ENCODE measurements at regions not wholly inside any gene's neighbourhood (a gene's known extent, or its start where the extent isn't known, plus 50 kb on each side); places are given as distances from the start of the nearest gene placed in this dataset.
A peak's percentile ranks its signal among the peaks of the same experiment; 100 is the strongest.
"Not testable (repeated sequence)": the region's sequence is repeated elsewhere in the genome, so short reads cannot be mapped to it uniquely, and the experiment has no call there.

GRCh38 chr4:82301390-82301789 lies 72.4 kb downstream of the HNRNPD start:
- H3K27me3 ChIP-seq (ENCODE audit: low read depth); H3K4me3 ChIP-seq; H3K36me3 ChIP-seq; intact Hi-C loops (cut with micrococcal nuclease); DNase-seq; H3K4me1 ChIP-seq; H3K27ac ChIP-seq (replicated peaks): not testable (repeated sequence)
- H3K9me3 ChIP-seq (replicated peaks) = peaks cover 10% of the 10 kb centered on the region

- intact Hi-C loops (cut with micrococcal nuclease) = no loop called here
- Histone ChIP-seq H3K36me3 (no peaks in the 10 kb centered on the region), H3K4me3 (no peak overlapping the region), H3K9me3 (replicated peaks) (no peaks in the 10 kb centered on the region), H3K4me1 (no peaks in the 10 kb centered on the region), H3K27ac (replicated peaks) (no peak overlapping the region), H3K27me3 (ENCODE audit: low read depth) (no peaks in the 10 kb centered on the region)
- no peak for TF ChIP-seq CTCF (IDR thresholded peaks at IDR 0.05; ENCODE audit: borderline replicate concordance)
- no peak for DNase-seq
These were observed 80.5 kb downstream of the HNRNPD start for GRCh38 chr4:82293304-82293703.

- Histone ChIP-seq H3K27me3 (ENCODE audit: low read depth) (no peaks in the 10 kb centered on the region), H3K36me3 (no peaks in the 10 kb centered on the region), H3K9me3 (replicated peaks) (no peaks in the 10 kb centered on the region), H3K27ac (replicated peaks) (no peak overlapping the region), H3K4me1 (peaks cover 12% of the 10 kb centered on the region), H3K4me3 (no peak overlapping the region)
- no peak for TF ChIP-seq CTCF (IDR thresholded peaks at IDR 0.05; ENCODE audit: borderline replicate concordance)
- intact Hi-C loops (cut with micrococcal nuclease) = no loop called here
- no peak for DNase-seq
These were observed 86.1 kb downstream of the HNRNPD start for GRCh38 chr4:82287720-82288119.

GRCh38 chr4:82284858-82285805 lies 88.7 kb downstream of the HNRNPD start:
- no peaks in the 10 kb centered on the region for H3K9me3 ChIP-seq (replicated peaks)
- peak; percentile 94 for TF ChIP-seq CTCF (IDR thresholded peaks at IDR 0.05; ENCODE audit: borderline replicate concordance)
- no peaks in the 10 kb centered on the region for H3K36me3 ChIP-seq
- peak overlapping the region; percentile 66 for H3K4me3 ChIP-seq
- peaks cover 12% of the 10 kb centered on the region for H3K4me1 ChIP-seq
- peak overlapping the region; percentile 75 for H3K27ac ChIP-seq (replicated peaks)
- H3K27me3 ChIP-seq (ENCODE audit: low read depth) = no peaks in the 10 kb centered on the region
- intact Hi-C loops (cut with micrococcal nuclease) = no loop called here
- DNase-seq = peak; percentile 99

GRCh38 chr4:82284475-82284857 lies 89.3 kb downstream of the HNRNPD start:
- Histone ChIP-seq H3K27ac (replicated peaks) (peak overlapping the region; percentile 75), H3K9me3 (replicated peaks) (no peaks in the 10 kb centered on the region), H3K4me3 (peak overlapping the region; percentile 66), H3K36me3 (no peaks in the 10 kb centered on the region), H3K27me3 (ENCODE audit: low read depth) (no peaks in the 10 kb centered on the region), H3K4me1 (peaks cover 12% of the 10 kb centered on the region)
- no peak for DNase-seq
- intact Hi-C loops (cut with micrococcal nuclease) = no loop called here
- no peak for TF ChIP-seq CTCF (IDR thresholded peaks at IDR 0.05; ENCODE audit: borderline replicate concordance)

GRCh38 chr4:82282875-82283274 lies 90.9 kb downstream of the HNRNPD start:
- Histone ChIP-seq H3K36me3 (no peaks in the 10 kb centered on the region), H3K27me3 (ENCODE audit: low read depth) (no peaks in the 10 kb centered on the region), H3K4me1 (peaks cover 12% of the 10 kb centered on the region), H3K4me3 (no peak overlapping the region), H3K9me3 (replicated peaks) (no peaks in the 10 kb centered on the region), H3K27ac (replicated peaks) (no peak overlapping the region)
- TF ChIP-seq CTCF (IDR thresholded peaks at IDR 0.05; ENCODE audit: borderline replicate concordance) = no peak
- intact Hi-C loops (cut with micrococcal nuclease) = no loop called here
- no peak for DNase-seq

- H3K4me1 ChIP-seq; H3K36me3 ChIP-seq; intact Hi-C loops (cut with micrococcal nuclease); H3K4me3 ChIP-seq; H3K9me3 ChIP-seq (replicated peaks); H3K27ac ChIP-seq (replicated peaks); DNase-seq; H3K27me3 ChIP-seq (ENCODE audit: low read depth): not testable (repeated sequence)
These were observed 94.2 kb downstream of the HNRNPD start for GRCh38 chr4:82279550-82279949.
